H1 (cell line): ENCODE measurements at regions not wholly inside any gene's neighbourhood (a gene's known extent, or its start where the extent isn't known, plus 50 kb on each side); places are given as distances from the start of the nearest gene placed in this dataset.

ENCODE experiments used
- CTCF ChIA-PET: fragments of 300-600 bp; sonication (Branson Sonifier 250); formaldehyde crosslinking; loops from one replicate; lab custom pipeline; 2021; ENCODE audit not compliant: partially characterized antibody; lab: Charles Lee
- POLR2A ChIA-PET: fragments of 300-600 bp; sonication (Branson Sonifier 250); formaldehyde crosslinking; loops from one replicate; lab custom pipeline; 2021; ENCODE audit warnings: inconsistent platforms; ENCODE audit not compliant: partially characterized antibody; lab: Charles Lee
- DNase-seq, 2 experiments: peaks; one replicate each; pipeline versions ENCODE4 v3.0.0 to v3.0.0-alpha.2; 2010 to 2022; ENCODE audit warnings: low spot score in 2 of 2, low read depth in 1 of 2, mixed read lengths in 1 of 2
- FAIRE-seq: peaks from 2 replicates; lab custom pipeline; 2011; peaks lifted over from hg19 to GRCh38; lab: Jason Lieb, UNC
- H2AFZ ChIP-seq: 2 replicates; pipeline ENCODE4 v1.8.1; 2012; ENCODE audit warnings: low read length, inconsistent platforms
- H2AK5ac ChIP-seq: 2 replicates; pipeline ENCODE4 v1.6.1; 2013; ENCODE audit warnings: low read depth, low read length
- H2BK120ac ChIP-seq: replicated peaks from 2 replicates; pipeline ENCODE3; 2013; ENCODE audit warnings: low read depth, low read length, inconsistent platforms
- H2BK12ac ChIP-seq: 2 replicates; pipeline ENCODE4 v1.6.1; 2013; ENCODE audit warnings: low read depth, low read length
- H2BK15ac ChIP-seq: 2 replicates; pipeline ENCODE4 v1.6.1; 2013; ENCODE audit warnings: low read length
- H2BK20ac ChIP-seq: 2 replicates; pipeline ENCODE4 v1.6.1; 2013; ENCODE audit warnings: low read length
- H2BK5ac ChIP-seq: 2 replicates; pipeline ENCODE4 v1.6.1; 2013; ENCODE audit warnings: low read depth, low read length
- H3K14ac ChIP-seq: 2 replicates; pipeline ENCODE4 v1.6.1; 2013; ENCODE audit warnings: inconsistent platforms; ENCODE audit not compliant: insufficient read length
- H3K18ac ChIP-seq: 2 replicates; pipeline ENCODE4 v1.6.1; 2013; ENCODE audit warnings: low read length; ENCODE audit errors: extremely low read depth
- H3K23ac ChIP-seq: 2 replicates; pipeline ENCODE4 v1.6.1; 2013; ENCODE audit warnings: inconsistent platforms; ENCODE audit not compliant: insufficient read length
- H3K23me2 ChIP-seq: 2 replicates; pipeline ENCODE4 v1.6.1; 2013; ENCODE audit warnings: low read depth, low read length
- H3K27ac ChIP-seq: 2 replicates; pipeline ENCODE4 v1.6.1; 2011; ENCODE audit warnings: low read depth, low read length, inconsistent platforms
- H3K27me3 ChIP-seq, 4 experiments: replicated peaks in 1 of 4; 1 replicate in 1 of 4; 2 replicates in 3 of 4; pipeline versions ENCODE4 v1.6.1 to v1.8.1; 2011 to 2013; ENCODE audit warnings: low read length in 3 of 4, mild to moderate bottlenecking in 3 of 4, inconsistent platforms in 2 of 4, mixed read lengths in 2 of 4, moderate library complexity in 1 of 4; ENCODE audit not compliant: control insufficient read depth in 3 of 4, insufficient read depth in 3 of 4; ENCODE audit errors: extremely low read depth in 1 of 4
- H3K36me3 ChIP-seq, 4 experiments: 2 replicates each; pipeline versions ENCODE4 v1.6.1 to v1.8.1; 2011 to 2013; ENCODE audit warnings: mild to moderate bottlenecking in 4 of 4, low read length in 3 of 4, moderate library complexity in 2 of 4, control low read depth in 1 of 4, inconsistent platforms in 1 of 4; ENCODE audit not compliant: insufficient read depth in 4 of 4, control insufficient read depth in 2 of 4
- H3K4ac ChIP-seq: replicated peaks from 2 replicates; pipeline ENCODE3; 2013; ENCODE audit warnings: low read length, low read depth, mixed read lengths, inconsistent platforms; ENCODE audit not compliant: insufficient read length
- H3K4me1 ChIP-seq, 4 experiments: replicated peaks in 1 of 4; 1 replicate in 1 of 4; 2 replicates in 3 of 4; pipeline versions ENCODE4 v1.6.1 to v1.8.1; 2011 to 2013; ENCODE audit warnings: low read length in 3 of 4, inconsistent platforms in 2 of 4, mixed read lengths in 1 of 4; ENCODE audit not compliant: insufficient read depth in 4 of 4, control insufficient read depth in 3 of 4
- H3K4me2 ChIP-seq, 2 experiments: 2 replicates each; pipeline versions ENCODE4 v1.6.1 to v1.8.1; 2011 to 2013; ENCODE audit warnings: low read depth in 2 of 2, low read length in 2 of 2, control low read depth in 1 of 2, inconsistent platforms in 1 of 2, mild to moderate bottlenecking in 1 of 2; ENCODE audit not compliant: insufficient read depth in 1 of 2
- H3K4me3 ChIP-seq, 4 experiments: fragments of 200-600, 300-600 bp in 1 of 4; sonication (generic), shearing (Covaris generic), sonication (Bioruptor Twin) in 1 of 4; 2 replicates each; pipeline versions ENCODE4 v1.5.1 to v1.8.1; 2011 to 2016; ENCODE audit warnings: low read length in 4 of 4, low read depth in 3 of 4, control low read depth in 2 of 4, inconsistent platforms in 2 of 4, mild to moderate bottlenecking in 2 of 4, mixed read lengths in 1 of 4, moderate library complexity in 1 of 4; ENCODE audit not compliant: insufficient read depth in 2 of 4; ENCODE audit errors: extremely low read depth in 1 of 4
- H3K56ac ChIP-seq: replicated peaks from 2 replicates; pipeline ENCODE3; 2013; ENCODE audit warnings: low read depth, mild to moderate bottlenecking, mixed read lengths, low read length, inconsistent platforms; ENCODE audit not compliant: insufficient read length
- H3K79me1 ChIP-seq: 2 replicates; pipeline ENCODE4 v1.6.1; 2013; ENCODE audit warnings: low read depth, low read length, control low read depth
- H3K79me2 ChIP-seq, 2 experiments: 2 replicates each; pipeline versions ENCODE4 v1.6.1 to v1.8.1; 2012 to 2013; ENCODE audit warnings: low read length in 2 of 2, mild to moderate bottlenecking in 2 of 2, inconsistent platforms in 1 of 2; ENCODE audit not compliant: insufficient read depth in 2 of 2, control insufficient read depth in 1 of 2
- H3K9ac ChIP-seq, 4 experiments: replicated peaks in 1 of 4; 1 replicate in 1 of 4; 2 replicates in 3 of 4; pipeline versions ENCODE4 v1.6.1 to v1.8.1; 2011 to 2013; ENCODE audit warnings: low read depth in 3 of 4, low read length in 3 of 4, control low read depth in 2 of 4, mild to moderate bottlenecking in 2 of 4, moderate library complexity in 2 of 4, inconsistent platforms in 1 of 4; ENCODE audit errors: extremely low read depth in 1 of 4
- H3K9me3 ChIP-seq, 2 experiments: 2 replicates each; pipeline versions ENCODE4 v1.6.1 to v1.8.1; 2012 to 2013; ENCODE audit warnings: mild to moderate bottlenecking in 2 of 2, moderate library complexity in 2 of 2, control low read depth in 1 of 2, inconsistent platforms in 1 of 2, low read depth in 1 of 2, low read length in 1 of 2, mixed read lengths in 1 of 2; ENCODE audit not compliant: insufficient read depth in 2 of 2
- H4K20me1 ChIP-seq, 2 experiments: replicated peaks in 1 of 2; 2 replicates each; pipeline versions ENCODE3 to v1.8.1; 2011 to 2013; ENCODE audit warnings: inconsistent platforms in 2 of 2, low read length in 2 of 2, mild to moderate bottlenecking in 1 of 2; ENCODE audit not compliant: insufficient read depth in 2 of 2, control insufficient read depth in 1 of 2
- H4K5ac ChIP-seq: 2 replicates; pipeline ENCODE4 v1.6.1; 2013; ENCODE audit warnings: low read length, low read depth, mixed read lengths, inconsistent platforms; ENCODE audit not compliant: insufficient read length
- H4K8ac ChIP-seq: 2 replicates; pipeline ENCODE4 v1.8.0; 2013; ENCODE audit warnings: mild to moderate bottlenecking, moderate library complexity, low read length, inconsistent platforms; ENCODE audit not compliant: insufficient read depth; ENCODE audit errors: extremely low read depth
- H4K91ac ChIP-seq: replicated peaks from 2 replicates; pipeline ENCODE3; 2013; ENCODE audit warnings: low read length, mixed read lengths, inconsistent platforms; ENCODE audit not compliant: insufficient read length
- NANOG ChIP-seq: IDR thresholded peaks from 2 replicates; pipeline ENCODE4 v1.6.1; 2011; ENCODE audit warnings: low read length, low read depth, mild to moderate bottlenecking, inconsistent platforms; ENCODE audit not compliant: insufficient read depth, poor library complexity, severe bottlenecking
- WGBS, 2 experiments: shearing (Covaris generic) in 1 of 2; methylation state at CpG; one replicate each; pipeline versions ENCODE4 v1.1.6 to v1.1.7; 2013 to 2015; ENCODE audit warnings: low lambda C conversion rate in 2 of 2, mixed read lengths in 2 of 2, inconsistent platforms in 1 of 2, low coverage in 1 of 2, missing lambda C conversion rate in 1 of 2; ENCODE audit not compliant: insufficient replicate concordance in 2 of 2, insufficient coverage in 1 of 2, insufficient read length in 1 of 2; ENCODE audit errors: extremely low coverage in 1 of 2, missing lambda C conversion rate in 1 of 2; 5-methylcytosine and 5-hydroxymethylcytosine counted together

GRCh38 chr14:28407996-28408395, 358.6 kb upstream of the FOXG1 start:
- H4K8ac ChIP-seq = no peak overlapping the region
- POLR2A ChIA-PET = no interaction called here
- H2BK20ac ChIP-seq = no peak overlapping the region
- H2BK12ac ChIP-seq = no peak overlapping the region
- H3K79me2 ChIP-seq = no peaks in the 10 kb centered on the region
- H2BK120ac ChIP-seq = no peak overlapping the region
- no peaks in the 10 kb centered on the region for H3K23me2 ChIP-seq
- no peak overlapping the region for H3K4ac ChIP-seq
- CTCF ChIA-PET = no interaction called here
- H3K23ac ChIP-seq = no peak overlapping the region
- H3K9me3 ChIP-seq = no peaks in the 10 kb centered on the region
- no peaks in the 10 kb centered on the region for H4K20me1 ChIP-seq
- H3K4me2 ChIP-seq = no peak overlapping the region
- H4K5ac ChIP-seq = no peak overlapping the region
- no peaks in the 10 kb centered on the region for H3K36me3 ChIP-seq
- no peaks in the 10 kb centered on the region for H3K4me1 ChIP-seq
- DNase-seq = no peak
- H3K79me1 ChIP-seq = no peaks in the 10 kb centered on the region
- H3K14ac ChIP-seq = no peak overlapping the region
- H3K9ac ChIP-seq = no peak overlapping the region
- no peak overlapping the region for H4K91ac ChIP-seq
- H2BK5ac ChIP-seq = no peak overlapping the region
- no peak overlapping the region for H2BK15ac ChIP-seq
- no peak overlapping the region for H2AFZ ChIP-seq
- no peak overlapping the region for H3K56ac ChIP-seq
- H3K18ac ChIP-seq = no peak overlapping the region
- no peak for FAIRE-seq
- 89% methylated on average over 3 of the region's 3 CpGs; no CpG with 5 or more reads in 1 of the 2 experiments for WGBS, 2 experiments
- H3K27ac ChIP-seq = no peak overlapping the region
- H3K4me3 ChIP-seq = no peak overlapping the region
- H3K27me3 ChIP-seq = no peaks in the 10 kb centered on the region
- no peak overlapping the region for H2AK5ac ChIP-seq
- TF ChIP-seq NANOG = no peak
